CD4-positive, alpha-beta T cell treated with Interleukin-17A for 4 hours (primary cell): ENCODE measurements at regions not wholly inside any gene's neighbourhood (a gene's known extent, or its start where the extent isn't known, plus 50 kb on each side); places are given as distances from the start of the nearest gene placed in this dataset.
"Not testable (repeated sequence)": the region's sequence is repeated elsewhere in the genome, so short reads cannot be mapped to it uniquely, and the experiment has no call there.

ENCODE experiments used
- DNase-seq: peaks from one replicate; pipeline ENCODE4 v3.0.0-alpha.2; 2020; ENCODE audit warnings: mixed read lengths

DNA sequence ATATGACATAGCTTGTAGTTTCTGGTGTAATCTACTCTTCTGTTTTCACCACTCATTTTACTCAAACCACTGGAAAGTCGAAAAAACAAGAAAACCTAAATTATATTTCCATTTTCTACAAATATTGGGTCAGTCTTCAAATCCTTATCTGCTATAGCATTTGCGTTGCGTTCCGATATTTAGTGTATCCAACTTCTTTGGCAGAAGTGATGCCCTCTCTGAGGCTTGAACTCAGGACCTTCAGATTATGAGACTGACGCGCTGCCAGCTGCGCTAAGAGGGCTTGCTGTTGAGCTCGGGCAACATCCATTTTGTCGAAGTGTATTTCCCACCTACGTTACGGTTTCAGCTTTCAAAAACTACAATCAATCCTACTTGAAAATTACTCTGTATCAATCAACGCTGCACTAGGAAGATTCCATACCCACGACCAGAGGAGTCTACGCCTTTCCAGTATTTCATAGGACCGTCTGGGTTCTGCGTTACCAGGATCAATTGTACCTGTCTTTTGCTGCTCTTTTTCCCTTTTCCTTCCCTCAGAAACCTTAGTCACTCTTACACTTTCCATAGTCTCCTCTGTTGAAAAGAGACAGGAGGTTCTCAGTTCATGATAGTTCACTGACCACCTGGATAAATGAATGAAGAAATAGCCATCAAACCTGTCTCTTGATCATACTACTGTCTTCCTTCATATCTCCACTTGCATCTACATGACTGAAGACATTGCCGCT is 140.5 kb upstream of the ZNF322 start:
- DNase-seq, result not testable (repeated sequence)

GRCh38 chr6:26803762-26804161 is 144.2 kb upstream of the ZNF322 start:
- DNase-seq, result not testable (repeated sequence)

GRCh38 chr6:26811486-26812116 is 152.1 kb upstream of the ZNF322 start:
- DNase-seq, result not testable (repeated sequence)

DNA sequence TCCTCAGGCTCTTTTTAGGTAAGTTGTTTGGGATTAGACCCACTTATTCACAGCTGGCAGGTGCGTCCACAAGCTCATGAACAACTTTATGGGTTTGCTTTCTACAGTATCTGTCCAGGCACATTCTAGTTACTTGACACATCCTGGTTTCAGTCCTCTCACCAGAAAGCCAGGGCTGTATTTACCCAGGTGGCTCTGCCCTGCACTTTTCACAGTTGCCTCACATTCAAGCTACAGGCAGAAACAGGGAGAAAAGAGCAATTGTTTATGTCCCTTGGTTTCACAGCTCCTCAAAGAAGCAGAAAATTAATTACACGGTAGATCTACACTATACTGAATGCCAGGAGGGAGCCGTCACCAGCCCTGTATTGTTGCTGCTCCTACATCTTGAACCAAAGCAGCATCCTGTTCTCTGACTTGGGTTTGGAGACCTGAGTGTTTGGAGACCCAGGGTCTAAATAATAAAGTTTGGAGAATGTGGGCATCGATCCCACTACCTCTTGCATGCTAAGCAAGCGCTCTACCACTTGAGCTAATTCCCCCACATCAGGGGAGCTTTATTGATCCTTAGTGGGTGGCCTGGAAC is 159.2 kb upstream of the ZNF322 start:
- DNase-seq, result not testable (repeated sequence)

DNA sequence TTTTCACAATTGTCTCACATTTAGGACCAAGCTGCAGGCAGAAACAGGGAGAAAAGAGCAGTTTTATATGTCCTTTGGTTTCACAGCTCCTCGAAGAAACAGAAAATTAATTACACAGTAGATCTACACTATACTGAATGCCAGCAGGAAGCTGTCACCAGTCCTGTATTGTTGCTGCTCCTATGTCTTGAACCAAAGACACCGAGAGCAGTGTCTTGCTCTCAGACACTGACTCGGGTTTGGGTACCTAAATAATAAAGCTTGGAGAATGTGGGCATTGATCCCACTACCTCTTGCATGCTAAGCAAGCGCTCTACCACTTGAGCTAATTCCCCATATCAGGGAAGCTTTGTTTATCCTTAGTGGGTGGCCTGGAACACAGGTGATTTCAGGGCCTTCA is 168.4 kb upstream of the ZNF322 start:
- DNase-seq, result not testable (repeated sequence)

- DNase-seq, result not testable (repeated sequence)
These were observed 169.9 kb upstream of the ZNF322 start for GRCh38 chr6:26829480-26829879.

- DNase-seq, result not testable (repeated sequence)
These were observed 171.4 kb upstream of the ZNF322 start for GRCh38 chr6:26830992-26831391.

GRCh38 chr6:26835707-26836106 is 176.2 kb upstream of the ZNF322 start:
- not testable (repeated sequence) for DNase-seq

GRCh38 chr6:26836657-26837056 is 177.1 kb upstream of the ZNF322 start:
- DNase-seq, result not testable (repeated sequence)

DNA sequence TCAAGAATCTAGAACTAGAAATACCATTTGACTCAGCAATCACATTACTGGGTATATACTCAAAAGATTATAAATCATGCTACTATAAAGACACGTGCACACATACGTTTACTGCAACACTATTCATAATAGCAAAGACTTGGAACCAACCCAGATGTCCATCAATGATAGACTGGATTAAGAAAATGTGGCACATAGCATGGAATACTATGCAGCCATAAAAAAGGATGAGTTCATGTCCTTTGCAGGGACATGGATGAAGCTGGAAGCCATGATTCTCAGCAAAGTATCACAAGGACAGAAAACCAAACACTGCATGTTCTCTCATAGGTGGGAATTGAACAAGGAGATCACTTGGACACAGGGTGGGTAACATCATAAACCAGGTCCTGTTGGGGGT is 185.3 kb upstream of the ZNF322 start:
- not testable (repeated sequence) for DNase-seq

- not testable (repeated sequence) for DNase-seq
These were observed 197.7 kb upstream of the ZNF322 start for GRCh38 chr6:26857289-26857688.

DNA sequence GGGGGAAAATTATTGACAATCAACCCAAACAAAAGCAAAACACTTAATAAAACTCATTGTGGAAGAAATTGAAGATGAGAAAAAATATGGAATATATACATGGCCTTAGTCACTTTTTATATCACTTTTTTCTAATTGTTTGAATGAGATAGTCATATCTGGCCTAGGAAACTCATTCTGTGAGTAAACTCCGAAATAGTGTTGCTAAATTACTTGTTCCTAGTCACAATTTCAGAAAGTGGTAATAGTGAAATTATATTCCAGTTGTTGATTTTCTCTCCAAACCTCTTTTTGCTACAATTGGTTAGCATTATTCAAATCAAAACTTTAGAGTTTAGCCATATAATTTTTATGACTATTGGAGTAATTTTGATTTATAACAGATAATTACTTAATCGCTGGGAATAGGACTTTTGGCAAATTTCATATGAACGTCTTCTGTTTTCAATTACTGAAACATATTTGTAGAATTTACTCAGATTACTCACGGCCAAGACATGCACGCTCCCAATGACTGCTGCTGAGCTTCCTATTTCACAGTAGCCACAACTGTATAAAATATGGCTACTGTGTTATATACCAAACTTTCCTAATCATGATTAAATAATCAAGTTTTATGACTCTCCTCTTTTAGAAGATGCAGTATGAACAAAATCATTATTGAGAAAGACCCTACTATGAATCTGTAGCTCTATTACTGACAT is 199.7 kb upstream of the ZNF322 start:
- DNase-seq, result not testable (repeated sequence)

DNA sequence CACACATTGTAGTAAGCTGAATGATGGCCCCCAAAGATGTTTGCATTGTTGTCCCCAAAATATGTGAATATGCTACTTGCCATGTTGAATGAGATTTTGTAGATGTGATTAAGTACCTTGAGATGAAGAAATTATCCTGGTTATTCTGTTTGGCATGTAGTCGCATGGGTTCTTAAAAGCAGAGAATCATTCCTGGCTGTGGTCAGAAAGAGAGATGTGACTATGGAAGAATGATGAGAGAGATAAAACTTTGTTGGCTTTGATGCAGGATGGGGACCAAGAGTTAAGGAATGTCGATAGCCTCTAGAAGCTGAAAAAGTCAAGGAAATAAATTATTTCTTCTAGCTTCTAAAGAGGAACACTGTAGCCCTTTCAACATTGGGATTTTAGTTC is 200.2 kb upstream of the ZNF322 start:
- not testable (repeated sequence) for DNase-seq

- not testable (repeated sequence) for DNase-seq
These were observed 202.4 kb upstream of the ZNF322 start for GRCh38 chr6:26861913-26862312.

GRCh38 chr6:26863641-26864040 is 204.1 kb upstream of the ZNF322 start:
- DNase-seq, result not testable (repeated sequence)

DNA sequence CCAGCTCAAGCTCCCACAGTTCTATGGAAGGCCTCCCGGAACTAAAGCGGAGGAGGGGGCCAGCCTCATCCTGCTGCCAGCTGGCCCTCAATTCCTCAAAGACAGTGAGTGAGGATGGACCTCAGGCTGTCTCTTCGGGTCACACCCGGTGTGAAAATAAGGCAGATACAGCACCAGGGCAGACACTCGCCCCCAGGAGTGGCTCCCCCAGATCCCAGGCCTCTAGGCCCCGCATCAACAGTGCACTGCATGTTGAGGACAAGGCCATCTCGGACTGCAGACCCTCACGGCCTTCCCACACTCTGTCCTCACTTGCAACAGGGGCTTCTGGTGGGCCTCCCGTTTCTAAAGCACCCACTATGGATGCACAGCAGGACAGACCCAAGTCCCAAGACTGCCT is 239.2 kb upstream of the ZNF322 start:
- DNase-seq, result not testable (repeated sequence)

DNA sequence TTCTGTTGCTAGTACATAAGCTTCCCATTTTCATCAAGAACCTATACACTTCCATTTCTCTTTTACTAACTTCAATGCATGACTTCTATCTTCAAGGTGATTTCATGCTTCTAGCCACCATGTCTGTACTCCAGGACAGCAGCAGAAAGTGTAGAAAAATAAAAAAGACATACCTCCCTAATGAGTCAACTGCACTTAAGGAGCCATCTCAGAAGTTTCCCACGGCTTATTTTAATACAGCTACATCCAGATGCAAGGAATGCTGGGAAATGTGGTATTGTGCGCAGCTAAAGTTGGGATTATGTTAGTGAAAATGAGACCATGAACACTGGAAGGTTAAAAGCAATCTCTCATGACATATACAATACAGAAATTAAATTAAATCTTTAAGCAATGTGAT is 264.7 kb upstream of the ZNF322 start:
- not testable (repeated sequence) for DNase-seq

GRCh38 chr6:26928190-26928589 is 268.6 kb upstream of the ZNF322 start:
- DNase-seq, result not testable (repeated sequence)

GRCh38 chr6:26937258-26937657 is 277.7 kb upstream of the ZNF322 start:
- DNase-seq, result not testable (repeated sequence)

DNA sequence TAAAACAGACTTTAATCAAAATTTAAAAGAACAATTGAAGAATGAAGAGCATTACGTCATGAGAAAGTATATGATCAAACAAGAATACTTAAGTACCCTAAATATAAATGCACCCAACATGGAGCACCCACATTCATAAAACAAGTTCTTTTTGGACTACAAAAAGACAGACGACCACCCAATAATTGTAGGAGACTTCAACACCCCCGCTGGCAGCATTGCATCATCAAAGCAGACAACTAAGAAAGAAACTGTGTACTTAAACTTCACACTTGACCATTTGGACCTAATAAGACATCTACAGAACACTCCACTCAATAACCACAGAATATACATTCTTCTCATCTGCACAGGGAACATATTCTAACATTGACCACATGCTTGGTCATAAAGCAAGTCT is 291.7 kb upstream of the ZNF322 start:
- not testable (repeated sequence) for DNase-seq

DNA sequence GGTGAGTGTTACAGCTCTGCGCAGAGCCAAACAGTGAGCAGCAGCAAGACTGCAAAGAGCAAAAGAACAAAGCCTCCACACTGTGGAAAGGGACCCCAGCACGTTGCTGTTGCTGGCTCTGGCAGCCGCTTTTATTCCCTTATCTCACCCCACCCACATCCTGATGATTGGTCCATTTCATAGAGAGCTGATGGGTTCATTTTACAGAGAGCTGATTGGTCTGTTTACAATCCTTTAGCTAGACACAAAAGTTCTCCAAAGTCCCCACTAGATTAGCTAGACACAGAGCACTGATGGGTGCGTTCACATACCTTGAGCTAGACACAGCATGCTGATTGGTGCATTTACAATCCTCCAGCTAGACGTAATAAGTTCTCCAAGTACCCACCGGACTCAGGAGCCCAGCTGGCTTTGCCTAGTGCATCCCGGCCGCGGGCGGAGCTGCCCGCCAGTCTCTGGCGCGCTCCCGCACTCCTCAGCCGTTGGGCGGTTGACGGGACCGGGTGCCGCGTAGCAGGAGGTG is 291.4 kb upstream of the PRSS16 start:
- DNase-seq, result peak; percentile 43

GRCh38 chr6:26956601-26957184 is 290.8 kb upstream of the PRSS16 start:
- DNase-seq, result peak; percentile 80
